GM12891 (cell line): ENCODE measurements at regions not wholly inside any gene's neighbourhood (a gene's known extent, or its start where the extent isn't known, plus 50 kb on each side); places are given as distances from the start of the nearest gene placed in this dataset.

Experiments used
- POLR2A ChIP-seq: IDR thresholded peaks from 2 replicates; pipeline ENCODE4 v1.6.1; 2011; ENCODE audit warnings: low read depth, low read length, control low read depth
- POLR2AphosphoS5 ChIP-seq: IDR thresholded peaks from 2 replicates; pipeline ENCODE4 v1.6.1; 2011; ENCODE audit warnings: low read depth, low read length, control low read depth
- TAF1 ChIP-seq: IDR thresholded peaks from 2 replicates; pipeline ENCODE4 v1.6.1; 2011; ENCODE audit warnings: low read depth, low read length, control low read depth

- TF ChIP-seq TAF1 = no peak
- TF ChIP-seq POLR2A = no peak
- no peak for TF ChIP-seq POLR2AphosphoS5
Observed at GRCh38 chr12:38523920-38524319, 207.3 kb downstream of the ALG10B start.
